ENCODE measurements at regions not wholly inside any gene's neighbourhood (a gene's known extent, or its start where the extent isn't known, plus 50 kb on each side); places are given as distances from the start of the nearest gene placed in this dataset.

- TF ChIP-seq OSR1 (CRISPR knock-in tag; IDR thresholded peaks at IDR 0.05) (no peak), ZFP3 (CRISPR knock-in tag; IDR thresholded peaks at IDR 0.05) (no peak), GLIS3 (CRISPR knock-in tag; IDR thresholded peaks at IDR 0.05) (no peak), CSRNP3 (CRISPR knock-in tag; IDR thresholded peaks at IDR 0.05) (no peak), RARB (CRISPR knock-in tag; IDR thresholded peaks at IDR 0.05) (no peak), CREB5 (CRISPR knock-in tag; IDR thresholded peaks at IDR 0.05; ENCODE audit: low read depth) (no peak), ESRRG (CRISPR knock-in tag; IDR thresholded peaks at IDR 0.05) (no peak), ZFP30 (CRISPR knock-in tag; IDR thresholded peaks at IDR 0.05) (no peak), ISL1 (CRISPR knock-in tag; IDR thresholded peaks at IDR 0.05) (no peak), PATZ1 (CRISPR knock-in tag; IDR thresholded peaks at IDR 0.05; ENCODE audit: borderline replicate concordance) (no peak), TOX (CRISPR knock-in tag; IDR thresholded peaks at IDR 0.05; ENCODE audit: borderline replicate concordance) (no peak), SNAI2 (CRISPR knock-in tag; IDR thresholded peaks at IDR 0.05) (no peak)
Measured at GRCh38 chr4:144288011-144288903, 147.7 kb upstream of the GYPA start.
